ENCODE measurements at regions not wholly inside any gene's neighbourhood (a gene's known extent, or its start where the extent isn't known, plus 50 kb on each side); places are given as distances from the start of the nearest gene placed in this dataset.
A peak's percentile ranks its signal among the peaks of the same experiment; 100 is the strongest.

- Histone ChIP-seq H3K27me3 (ENCODE audit: insufficient read depth, low read length) (no peaks in the 10 kb centered on the region), H4K8ac (ENCODE audit: low read depth, low read length) (no peak overlapping the region), H2BK120ac (ENCODE audit: insufficient read depth, low read length, poor library complexity) (no peak overlapping the region), H2BK5ac (ENCODE audit: low read depth, low read length, poor library complexity) (no peak overlapping the region), H3K23ac (ENCODE audit: low read length) (no peak overlapping the region), H3K4ac (ENCODE audit: low read depth, low read length) (no peak overlapping the region), H3K9me3 (ENCODE audit: insufficient read depth, low read depth, low read length) (peaks cover 2% of the 10 kb centered on the region), H3K36me3 (ENCODE audit: control insufficient read depth in 1 of 2, insufficient read depth in 2 of 2, low read length in 2 of 2) (no peaks in the 10 kb centered on the region), H3K79me2 (ENCODE audit: control insufficient read depth, insufficient read depth, low read length, poor library complexity) (no peaks in the 10 kb centered on the region), H2AK5ac (ENCODE audit: low read length) (no peak overlapping the region), H2BK12ac (ENCODE audit: low read length) (no peak overlapping the region), H4K12ac (ENCODE audit: low read depth, low read length) (no peak overlapping the region), H3K9ac (ENCODE audit: low read length) (no peak overlapping the region), H2AFZ (ENCODE audit: insufficient read depth, low read length, poor library complexity) (no peak overlapping the region), H4K91ac (ENCODE audit: low read depth, low read length) (no peak overlapping the region), H3K14ac (ENCODE audit: low read length) (no peak overlapping the region), H3K4me2 (ENCODE audit: low read length) (no peak overlapping the region), H3K27ac (ENCODE audit: low read depth, low read length) (no peak overlapping the region), H3K4me3 (ENCODE audit: low read depth, low read length) (no peak overlapping the region), H3K4me1 (ENCODE audit: control insufficient read depth in 1 of 2, insufficient read depth in 2 of 2, low read length in 2 of 2) (peaks cover 7 to 8% of the 10 kb centered on the region in 2 experiments), H3K18ac (ENCODE audit: low read length) (no peak overlapping the region), H3K79me1 (ENCODE audit: low read length) (no peaks in the 10 kb centered on the region)
- WGBS (ENCODE audit: extremely low coverage, insufficient coverage, insufficient read length), result no CpG with 5 or more reads among the region's 8 CpGs
- DNase-seq, result no peak
Observed at GRCh38 chr17:31674305-31674704, 184.7 kb downstream of the COPRS start.

GRCh38 chr17:31673076-31673475, 186.0 kb downstream of the COPRS start:
- H2BK12ac ChIP-seq (ENCODE audit: low read length), result no peak overlapping the region
- H3K79me2 ChIP-seq (ENCODE audit: control insufficient read depth, insufficient read depth, low read length, poor library complexity), result no peaks in the 10 kb centered on the region
- H3K79me1 ChIP-seq (ENCODE audit: low read length), result no peaks in the 10 kb centered on the region
- H4K12ac ChIP-seq (ENCODE audit: low read depth, low read length), result no peak overlapping the region
- no CpG with 5 or more reads among the region's 8 CpGs for WGBS (ENCODE audit: extremely low coverage, insufficient coverage, insufficient read length)
- H2BK120ac ChIP-seq (ENCODE audit: insufficient read depth, low read length, poor library complexity), result no peak overlapping the region
- peaks cover 7 to 8% of the 10 kb centered on the region in 2 experiments for H3K4me1 ChIP-seq (ENCODE audit: control insufficient read depth in 1 of 2, insufficient read depth in 2 of 2, low read length in 2 of 2)
- H3K23ac ChIP-seq (ENCODE audit: low read length), result no peak overlapping the region
- H3K4me2 ChIP-seq (ENCODE audit: low read length), result no peak overlapping the region
- no peak overlapping the region for H3K14ac ChIP-seq (ENCODE audit: low read length)
- no peaks in the 10 kb centered on the region for H3K27me3 ChIP-seq (ENCODE audit: insufficient read depth, low read length)
- DNase-seq, result peak; percentile 53 to 66
- H4K91ac ChIP-seq (ENCODE audit: low read depth, low read length), result no peak overlapping the region
- H3K4ac ChIP-seq (ENCODE audit: low read depth, low read length), result no peak overlapping the region
- peaks cover 2% of the 10 kb centered on the region for H3K9me3 ChIP-seq (ENCODE audit: insufficient read depth, low read depth, low read length)
- H3K9ac ChIP-seq (ENCODE audit: low read length), result no peak overlapping the region
- H3K36me3 ChIP-seq (ENCODE audit: control insufficient read depth in 1 of 2, insufficient read depth in 2 of 2, low read length in 2 of 2), result no peaks in the 10 kb centered on the region
- H4K8ac ChIP-seq (ENCODE audit: low read depth, low read length), result no peak overlapping the region
- H3K18ac ChIP-seq (ENCODE audit: low read length), result no peak overlapping the region
- no peak overlapping the region for H2AK5ac ChIP-seq (ENCODE audit: low read length)
- H2BK5ac ChIP-seq (ENCODE audit: low read depth, low read length, poor library complexity), result no peak overlapping the region
- H2AFZ ChIP-seq (ENCODE audit: insufficient read depth, low read length, poor library complexity), result no peak overlapping the region
- H3K4me3 ChIP-seq (ENCODE audit: low read depth, low read length), result no peak overlapping the region
- H3K27ac ChIP-seq (ENCODE audit: low read depth, low read length), result no peak overlapping the region

DNA sequence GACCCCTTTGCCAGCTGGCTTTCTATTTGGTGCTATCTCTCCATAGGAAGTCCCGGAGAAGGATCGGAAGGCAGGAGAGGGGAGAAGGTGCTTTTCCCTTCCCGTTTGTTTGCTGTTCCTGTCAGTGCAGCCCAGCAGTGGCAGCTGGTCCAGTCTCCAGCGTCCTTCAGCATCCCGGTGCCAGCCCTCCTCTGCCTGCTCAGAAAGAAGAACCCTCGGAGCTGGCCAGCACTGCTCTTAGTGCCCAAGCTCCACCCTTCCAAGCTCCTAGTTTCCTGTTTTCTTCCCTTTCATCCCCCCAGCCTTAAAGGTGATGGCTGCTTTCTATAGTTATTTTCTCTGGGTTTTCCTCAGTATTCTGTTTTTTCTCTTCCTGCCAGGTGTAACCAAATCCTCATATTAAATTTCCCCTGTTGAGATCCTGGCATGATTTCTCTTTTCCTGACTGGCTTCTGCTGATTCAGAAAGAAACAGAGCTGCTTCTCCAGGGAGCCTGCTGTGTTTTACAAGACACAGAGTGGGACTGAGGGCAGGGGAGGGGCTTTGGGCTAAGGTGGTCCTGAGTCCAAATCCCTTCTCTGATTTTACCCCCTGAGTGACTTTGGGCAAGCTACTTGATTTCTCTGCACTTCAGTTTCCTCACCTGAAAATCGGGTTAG, 186.8 kb downstream of the COPRS start:
- Histone ChIP-seq H4K8ac (ENCODE audit: low read depth, low read length) (no peak overlapping the region), H4K91ac (ENCODE audit: low read depth, low read length) (no peak overlapping the region), H3K79me1 (ENCODE audit: low read length) (no peaks in the 10 kb centered on the region), H3K4me2 (ENCODE audit: low read length) (no peak overlapping the region), H3K4ac (ENCODE audit: low read depth, low read length) (no peak overlapping the region), H2BK5ac (ENCODE audit: low read depth, low read length, poor library complexity) (no peak overlapping the region), H2AK5ac (ENCODE audit: low read length) (no peak overlapping the region), H3K18ac (ENCODE audit: low read length) (no peak overlapping the region), H3K9me3 (ENCODE audit: insufficient read depth, low read depth, low read length) (peaks cover 2% of the 10 kb centered on the region), H2BK12ac (ENCODE audit: low read length) (no peak overlapping the region), H3K4me1 (ENCODE audit: control insufficient read depth in 1 of 2, insufficient read depth in 2 of 2, low read length in 2 of 2) (peaks cover 7 to 8% of the 10 kb centered on the region in 2 experiments), H3K27ac (ENCODE audit: low read depth, low read length) (no peak overlapping the region), H3K27me3 (ENCODE audit: insufficient read depth, low read length) (no peaks in the 10 kb centered on the region), H3K23ac (ENCODE audit: low read length) (no peak overlapping the region), H3K4me3 (ENCODE audit: low read depth, low read length) (no peak overlapping the region), H4K12ac (ENCODE audit: low read depth, low read length) (no peak overlapping the region), H2AFZ (ENCODE audit: insufficient read depth, low read length, poor library complexity) (no peak overlapping the region), H3K36me3 (ENCODE audit: control insufficient read depth in 1 of 2, insufficient read depth in 2 of 2, low read length in 2 of 2) (no peaks in the 10 kb centered on the region), H3K14ac (ENCODE audit: low read length) (no peak overlapping the region), H2BK120ac (ENCODE audit: insufficient read depth, low read length, poor library complexity) (no peak overlapping the region), H3K9ac (ENCODE audit: low read length) (no peak overlapping the region), H3K79me2 (ENCODE audit: control insufficient read depth, insufficient read depth, low read length, poor library complexity) (no peaks in the 10 kb centered on the region)
- no peak for DNase-seq
- WGBS (ENCODE audit: extremely low coverage, insufficient coverage, insufficient read length), result no CpG with 5 or more reads among the region's 7 CpGs

- Histone ChIP-seq H3K23ac (ENCODE audit: low read length) (no peak overlapping the region), H3K4me3 (ENCODE audit: low read depth, low read length) (no peak overlapping the region), H3K4ac (ENCODE audit: low read depth, low read length) (no peak overlapping the region), H3K79me2 (ENCODE audit: control insufficient read depth, insufficient read depth, low read length, poor library complexity) (no peaks in the 10 kb centered on the region), H3K9ac (ENCODE audit: low read length) (no peak overlapping the region), H4K8ac (ENCODE audit: low read depth, low read length) (no peak overlapping the region), H2AK5ac (ENCODE audit: low read length) (no peak overlapping the region), H3K36me3 (ENCODE audit: control insufficient read depth in 1 of 2, insufficient read depth in 2 of 2, low read length in 2 of 2) (no peaks in the 10 kb centered on the region), H4K12ac (ENCODE audit: low read depth, low read length) (no peak overlapping the region), H3K14ac (ENCODE audit: low read length) (no peak overlapping the region), H2BK5ac (ENCODE audit: low read depth, low read length, poor library complexity) (no peak overlapping the region), H3K4me1 (ENCODE audit: control insufficient read depth in 1 of 2, insufficient read depth in 2 of 2, low read length in 2 of 2) (no peaks in the 10 kb centered on the region), H3K27ac (ENCODE audit: low read depth, low read length) (no peak overlapping the region), H3K79me1 (ENCODE audit: low read length) (no peaks in the 10 kb centered on the region), H3K27me3 (ENCODE audit: insufficient read depth, low read length) (no peaks in the 10 kb centered on the region), H2BK120ac (ENCODE audit: insufficient read depth, low read length, poor library complexity) (no peak overlapping the region), H3K18ac (ENCODE audit: low read length) (no peak overlapping the region), H2AFZ (ENCODE audit: insufficient read depth, low read length, poor library complexity) (no peak overlapping the region), H4K91ac (ENCODE audit: low read depth, low read length) (no peak overlapping the region), H2BK12ac (ENCODE audit: low read length) (no peak overlapping the region), H3K9me3 (ENCODE audit: insufficient read depth, low read depth, low read length) (peaks cover 4% of the 10 kb centered on the region), H3K4me2 (ENCODE audit: low read length) (no peak overlapping the region)
- DNase-seq, result no peak
- WGBS (ENCODE audit: extremely low coverage, insufficient coverage, insufficient read length), result no CpG with 5 or more reads among the region's 2 CpGs
Observed at GRCh38 chr17:31663576-31663975, 195.5 kb downstream of the COPRS start.

Data from trophoblast cell (in vitro differentiated cells and primary cell).